NCI-H774 (cell line): ENCODE measurements at regions not wholly inside any gene's neighbourhood (a gene's known extent, or its start where the extent isn't known, plus 50 kb on each side); places are given as distances from the start of the nearest gene placed in this dataset.
"Not testable (repeated sequence)": the region's sequence is repeated elsewhere in the genome, so short reads cannot be mapped to it uniquely, and the experiment has no call there.

ENCODE experiments used
- DNase-seq: peaks from one replicate; lab custom pipeline; 2025; lab: John Stamatoyannopoulos, UW

GRCh38 chr18:41693008-41693407, 262.0 kb upstream of the PIK3C3 start:
- DNase-seq = peak; percentile 29

GRCh38 chr18:41690332-41691127, 264.5 kb upstream of the PIK3C3 start:
- DNase-seq = no peak

DNA sequence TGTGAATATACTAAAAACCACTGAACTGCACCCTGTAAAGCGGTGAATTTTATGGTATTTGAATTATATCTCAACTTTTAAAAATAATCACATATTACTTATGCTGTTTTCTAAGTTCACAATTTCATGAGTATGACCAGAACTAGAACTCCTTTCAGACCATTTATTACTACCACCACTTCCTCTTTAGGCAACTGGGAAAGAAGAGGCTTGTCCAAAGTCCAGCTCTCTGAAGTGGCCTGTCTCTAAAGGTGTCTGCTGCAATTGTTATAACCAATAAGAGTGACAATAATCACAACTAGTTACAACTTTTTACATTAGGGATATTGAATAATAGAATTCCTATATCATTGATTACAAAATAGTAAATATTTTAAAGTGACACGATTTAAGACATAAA, 267.9 kb upstream of the PIK3C3 start:
- no peak for DNase-seq

- DNase-seq = no peak
Observed at GRCh38 chr18:41681138-41681880, 273.7 kb upstream of the PIK3C3 start.

DNA sequence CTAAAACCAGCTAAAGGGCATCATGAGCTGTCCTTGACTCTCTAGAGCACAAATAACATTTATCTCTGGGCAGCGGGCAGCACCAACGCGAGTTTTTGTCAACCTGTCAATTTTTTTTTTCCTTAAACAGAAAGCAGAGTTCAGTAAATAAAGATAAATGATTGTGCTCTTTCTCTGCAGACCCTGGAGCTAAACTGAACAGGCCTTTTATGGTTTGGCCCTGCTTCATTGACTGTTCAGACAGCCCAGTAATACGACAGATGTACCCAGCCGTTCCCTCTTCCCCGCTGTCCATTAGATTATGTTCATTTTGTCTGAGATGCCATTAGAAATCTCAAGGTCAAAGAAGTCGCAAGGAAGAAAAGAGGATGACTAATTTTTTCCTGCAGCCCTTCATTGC, 280.5 kb upstream of the PIK3C3 start:
- DNase-seq = no peak

- peak; percentile 64 for DNase-seq
Observed at GRCh38 chr18:41666231-41666630, 288.8 kb upstream of the PIK3C3 start.

DNA sequence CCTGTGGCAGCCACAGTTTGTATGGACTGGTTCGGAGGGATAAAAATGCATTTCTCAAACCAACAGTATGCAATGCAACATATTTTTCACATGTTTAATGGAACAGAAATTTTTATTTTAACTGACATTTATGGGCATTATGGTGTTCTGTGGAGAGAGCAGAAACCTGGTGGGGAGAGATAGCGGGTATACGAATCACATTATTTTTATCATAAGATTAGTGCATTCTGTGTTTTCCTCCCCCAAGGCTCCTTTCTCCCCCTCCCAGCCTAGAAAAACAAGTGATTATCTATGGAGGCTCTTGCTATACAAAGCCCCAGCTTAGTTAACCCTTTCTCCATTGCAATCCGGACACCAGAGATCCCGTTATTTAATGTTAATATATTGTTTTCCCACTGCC, 289.8 kb upstream of the PIK3C3 start:
- DNase-seq = no peak

- DNase-seq = no peak
Observed at GRCh38 chr18:41660654-41661053, 294.4 kb upstream of the PIK3C3 start.

DNA sequence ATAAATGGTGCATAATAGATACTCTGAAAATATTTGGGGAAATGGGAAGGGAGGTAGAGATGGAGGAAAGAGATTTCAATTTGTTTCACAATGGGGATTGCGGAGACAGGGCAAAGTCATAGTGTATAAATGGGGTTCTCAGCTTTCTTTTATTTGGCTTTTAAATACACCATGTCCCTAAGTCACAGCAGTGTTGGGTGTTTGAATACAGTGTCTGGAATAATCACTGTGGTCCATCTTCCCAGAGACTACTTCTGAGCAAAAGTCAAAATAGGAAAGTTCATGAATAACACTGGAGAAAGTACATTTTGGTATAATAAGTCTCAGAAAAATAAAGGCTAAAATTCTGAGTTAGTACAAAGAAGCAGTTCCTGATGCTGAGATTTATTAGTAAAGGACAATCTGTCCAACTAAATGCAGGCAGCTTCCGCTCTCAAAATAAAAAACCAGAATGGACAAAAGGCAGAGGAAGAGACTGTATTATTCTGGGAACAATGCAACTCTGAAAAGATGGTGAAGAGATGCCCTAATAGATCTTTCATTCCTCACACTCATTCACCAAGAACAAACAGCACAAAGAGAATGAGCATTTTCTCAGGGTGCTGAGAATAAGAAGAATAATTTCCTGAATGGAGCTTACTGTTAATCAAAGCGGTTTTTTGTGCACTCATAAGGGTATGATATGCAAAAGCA, 295.4 kb upstream of the PIK3C3 start:
- DNase-seq = no peak

DNA sequence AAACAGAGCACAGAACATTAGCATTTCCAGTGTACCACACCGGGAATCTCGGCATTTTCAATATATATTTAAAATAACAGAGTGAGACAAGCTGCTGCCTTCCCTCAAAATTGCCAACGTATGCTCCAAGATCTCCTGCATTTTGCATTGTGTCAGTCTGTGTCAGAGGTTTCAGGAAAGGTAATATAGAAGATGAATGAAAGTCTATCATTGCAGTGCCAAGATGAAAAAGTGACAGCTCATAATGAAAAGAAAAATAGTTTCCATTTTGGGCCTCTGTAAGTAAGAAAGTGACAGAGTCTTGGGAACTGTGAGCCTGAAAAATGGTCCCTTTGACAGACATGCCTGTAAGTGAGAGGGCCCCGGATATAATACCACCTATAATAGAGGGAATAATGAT, 297.8 kb upstream of the PIK3C3 start:
- no peak for DNase-seq

DNA sequence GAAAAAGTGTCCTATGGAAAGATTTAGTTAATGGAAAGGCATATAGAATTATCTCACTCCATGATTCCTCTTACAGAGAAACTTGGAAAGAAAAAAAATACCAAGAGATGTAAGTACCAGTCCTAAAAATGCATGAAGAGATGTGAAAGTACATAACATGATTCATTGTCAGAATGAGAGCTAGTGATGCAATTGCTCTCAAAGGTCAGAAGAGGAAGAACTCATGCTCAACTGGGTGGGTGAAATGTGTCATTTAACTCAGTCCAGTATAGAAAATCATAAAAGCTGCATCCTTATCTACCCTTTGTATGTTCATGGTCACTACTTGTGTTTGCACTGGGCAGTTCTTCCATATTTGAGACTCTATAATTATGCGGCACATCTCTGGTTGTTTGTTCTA, 300.0 kb upstream of the PIK3C3 start:
- no peak for DNase-seq

DNA sequence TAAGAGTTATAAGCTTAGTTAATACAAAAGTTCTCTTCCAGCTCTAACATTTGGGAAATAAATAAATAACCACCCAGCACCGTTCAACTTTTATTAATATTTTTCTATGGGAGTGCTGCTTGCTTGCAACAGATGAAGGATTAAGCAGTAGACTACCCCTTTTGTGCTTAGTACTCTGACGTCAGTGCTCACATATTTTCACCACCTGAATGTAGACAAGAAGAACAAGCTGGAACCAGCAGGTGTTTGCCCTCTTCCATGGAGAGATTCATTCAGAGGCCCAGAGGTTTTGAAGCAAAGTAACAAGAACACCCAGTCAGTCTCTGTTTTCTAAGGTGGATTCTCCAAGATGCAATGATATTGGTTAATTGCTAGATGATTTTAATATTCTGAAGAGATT, 307.1 kb upstream of the PIK3C3 start:
- no peak for DNase-seq

GRCh38 chr18:41646915-41647620, 308.0 kb upstream of the PIK3C3 start:
- no peak for DNase-seq

DNA sequence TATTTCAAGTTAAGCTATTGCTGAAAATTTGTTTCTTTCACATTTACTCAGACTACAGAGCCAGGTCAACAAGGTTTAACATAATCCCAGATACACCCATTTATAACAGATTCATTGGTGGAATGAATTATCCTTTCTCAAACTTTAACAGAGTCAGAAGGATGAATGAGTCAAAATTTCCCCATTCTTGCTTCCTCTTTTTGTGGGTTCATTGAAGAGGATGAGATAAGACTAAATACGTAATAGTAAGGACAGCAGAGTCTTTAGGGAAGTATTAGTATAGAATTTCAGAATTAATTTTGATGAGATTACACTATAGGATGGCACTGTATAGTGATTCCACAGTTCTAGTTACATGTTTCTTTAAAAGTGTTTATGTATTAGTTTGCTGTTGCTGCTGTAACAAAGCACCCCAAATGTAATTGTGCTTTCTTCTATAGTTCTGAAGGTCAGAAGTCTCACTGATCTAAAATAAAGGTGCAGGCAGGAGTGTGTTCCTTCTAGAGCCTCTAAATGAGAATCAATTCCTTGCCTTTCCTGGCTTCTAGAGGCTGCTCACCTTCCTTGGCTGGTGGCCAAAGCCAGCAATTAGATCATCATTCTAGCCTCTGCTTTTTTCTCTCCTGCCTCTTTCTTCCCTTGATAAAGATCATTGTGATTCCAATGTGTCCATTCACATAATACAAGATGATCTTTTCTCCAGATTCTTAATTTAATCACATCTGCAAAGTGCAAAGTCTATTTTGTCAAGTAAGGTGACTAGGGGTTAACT, 309.3 kb upstream of the PIK3C3 start:
- no peak for DNase-seq

DNA sequence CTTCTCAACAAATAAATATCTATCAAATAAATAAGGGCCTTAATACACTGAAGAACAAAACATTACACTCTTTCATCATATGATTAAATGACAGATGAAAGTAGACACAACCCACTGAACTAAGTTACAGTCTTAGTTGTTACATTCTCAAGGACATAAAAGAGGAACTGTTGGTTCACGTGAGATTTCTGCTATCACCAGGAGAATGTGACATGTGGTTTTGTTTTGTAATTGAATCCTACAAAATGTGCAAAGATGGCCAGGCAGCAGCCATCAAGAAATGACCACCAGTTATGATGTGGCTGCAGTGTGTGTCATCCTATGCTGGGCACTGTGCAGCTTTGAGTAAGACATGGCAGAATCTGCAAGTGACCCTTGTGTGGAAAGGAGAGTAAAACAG, 310.6 kb upstream of the PIK3C3 start:
- no peak for DNase-seq

- DNase-seq = no peak
Observed at GRCh38 chr18:41643427-41643826, 311.6 kb upstream of the PIK3C3 start.

GRCh38 chr18:41642756-41643155, 312.3 kb upstream of the PIK3C3 start:
- DNase-seq = no peak

DNA sequence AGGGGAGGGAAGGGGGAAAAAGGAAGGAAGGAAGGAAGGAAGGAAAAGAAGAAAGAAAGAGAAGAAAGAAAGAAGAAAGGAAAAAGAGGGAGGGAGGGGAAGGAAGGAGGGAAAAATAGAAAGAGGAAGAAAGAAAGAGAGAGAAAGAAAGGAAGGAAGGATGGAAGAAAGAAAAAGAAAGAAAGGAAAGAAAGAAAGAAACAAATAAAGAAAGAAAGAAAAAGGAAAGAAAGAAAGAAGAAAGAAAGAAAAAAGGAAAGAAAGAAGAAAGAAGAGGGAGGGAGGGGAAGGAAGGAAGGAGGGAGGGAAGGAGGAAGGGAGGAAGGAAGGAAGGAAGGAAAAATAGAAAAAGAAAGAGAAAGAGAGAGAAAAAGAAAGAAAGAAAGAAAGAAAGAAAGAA, 315.8 kb upstream of the PIK3C3 start:
- DNase-seq = no peak

GRCh38 chr18:41631723-41632285, 323.2 kb upstream of the PIK3C3 start:
- not testable (repeated sequence) for DNase-seq

GRCh38 chr18:41630232-41630886, 324.7 kb upstream of the PIK3C3 start:
- no peak for DNase-seq

DNA sequence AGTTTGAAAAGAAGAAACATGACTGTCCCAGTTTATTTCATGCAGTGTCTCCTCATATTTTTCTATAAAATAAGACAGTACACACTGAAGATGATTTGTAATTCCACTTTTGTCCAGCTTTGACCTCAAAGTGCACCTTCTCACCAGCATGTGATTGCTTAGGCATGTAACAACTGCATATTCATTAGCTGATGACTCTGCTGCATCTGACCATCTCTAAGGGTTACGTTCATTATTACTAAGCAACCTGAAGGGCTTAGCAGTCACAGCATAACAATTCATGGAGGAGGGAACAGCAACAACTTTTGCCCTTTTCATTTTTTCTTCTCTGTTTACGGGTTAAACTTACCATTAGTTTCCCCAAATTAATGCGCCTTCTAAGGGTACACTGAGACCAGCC, 330.6 kb upstream of the PIK3C3 start:
- no peak for DNase-seq
